Keratinocyte (primary cell): ENCODE measurements at regions not wholly inside any gene's neighbourhood (a gene's known extent, or its start where the extent isn't known, plus 50 kb on each side); places are given as distances from the start of the nearest gene placed in this dataset.
"Not testable (repeated sequence)": the region's sequence is repeated elsewhere in the genome, so short reads cannot be mapped to it uniquely, and the experiment has no call there.

ENCODE experiments used
- DNase-seq: peaks from one replicate; pipeline ENCODE4 v3.0.0-alpha.2; 2011; ENCODE audit warnings: low read depth, missing footprints, low spot score
- FAIRE-seq: peaks from 2 replicates; lab custom pipeline; 2011; peaks lifted over from hg19 to GRCh38; lab: Jason Lieb, UNC
- H2AFZ ChIP-seq: 2 replicates; pipeline ENCODE4 v1.6.0; 2012; ENCODE audit warnings: low read length, control low read depth, inconsistent platforms; ENCODE audit not compliant: control insufficient read depth
- H3K27ac ChIP-seq: 2 replicates; pipeline ENCODE4 v1.5.1; 2011; ENCODE audit warnings: low read length; ENCODE audit not compliant: control insufficient read depth, insufficient read depth
- H3K27me3 ChIP-seq: 3 replicates; pipeline ENCODE4 v1.6.0; 2011; ENCODE audit warnings: low read length; ENCODE audit not compliant: control insufficient read depth, insufficient read depth; ENCODE audit errors: extremely low read depth
- H3K36me3 ChIP-seq, 2 experiments: 2 replicates in 1 of 2; 3 replicates in 1 of 2; pipeline ENCODE4 v1.5.1; 2011; ENCODE audit warnings: low read length in 2 of 2, mild to moderate bottlenecking in 1 of 2; ENCODE audit not compliant: control insufficient read depth in 2 of 2, insufficient read depth in 2 of 2; ENCODE audit errors: extremely low read depth in 1 of 2
- H3K4me1 ChIP-seq: 3 replicates; pipeline ENCODE4 v1.5.1; 2011; ENCODE audit warnings: low read length; ENCODE audit not compliant: control insufficient read depth, insufficient read depth; ENCODE audit errors: extremely low read depth
- H3K4me2 ChIP-seq: 3 replicates; pipeline ENCODE4 v1.6.0; 2011; ENCODE audit warnings: low read depth, low read length; ENCODE audit not compliant: control insufficient read depth, insufficient read depth; ENCODE audit errors: extremely low read depth
- H3K4me3 ChIP-seq, 3 experiments: fragments of 200-600 bp in 1 of 3; sonication (generic) in 1 of 3; 2 replicates in 2 of 3; 3 replicates in 1 of 3; pipeline ENCODE4 v1.5.1; 2011 to 2016; ENCODE audit warnings: low read length in 3 of 3, mild to moderate bottlenecking in 3 of 3, control low read depth in 2 of 3, inconsistent platforms in 1 of 3, low read depth in 1 of 3, mixed read lengths in 1 of 3, mixed run types in 1 of 3, moderate library complexity in 1 of 3; ENCODE audit not compliant: control insufficient read depth in 2 of 3, insufficient read depth in 2 of 3; ENCODE audit errors: extremely low read depth in 1 of 3
- H3K79me2 ChIP-seq: 2 replicates; pipeline ENCODE4 v1.6.0; 2012; ENCODE audit warnings: low read length; ENCODE audit not compliant: control insufficient read depth, insufficient read depth
- H3K9ac ChIP-seq: 3 replicates; pipeline ENCODE4 v1.6.0; 2011; ENCODE audit warnings: low read length; ENCODE audit not compliant: control insufficient read depth, insufficient read depth; ENCODE audit errors: extremely low read depth
- H3K9me1 ChIP-seq: 3 replicates; pipeline ENCODE4 v1.6.0; 2011; ENCODE audit warnings: low read length; ENCODE audit not compliant: control insufficient read depth, insufficient read depth; ENCODE audit errors: extremely low read depth
- H3K9me3 ChIP-seq: 2 replicates; pipeline ENCODE4 v1.5.1; 2012; ENCODE audit warnings: low read depth, low read length; ENCODE audit not compliant: control insufficient read depth
- H4K20me1 ChIP-seq: 3 replicates; pipeline ENCODE4 v1.6.0; 2011; ENCODE audit warnings: low read length; ENCODE audit not compliant: control insufficient read depth, insufficient read depth; ENCODE audit errors: extremely low read depth
- CTCF ChIP-seq, 3 experiments: IDR thresholded peaks in 1 of 3; conservative IDR thresholded peaks in 1 of 3; optimal IDR thresholded peaks in 1 of 3; 2 replicates in 2 of 3; 3 replicates in 1 of 3; pipeline versions ENCODE3 to v1.5.1; 2011; ENCODE audit warnings: low read length in 3 of 3, mild to moderate bottlenecking in 3 of 3, moderate library complexity in 2 of 3, control low read depth in 1 of 3, inconsistent platforms in 1 of 3; ENCODE audit not compliant: insufficient read depth in 2 of 3; ENCODE audit errors: extremely low read depth in 1 of 3
- EZH2 ChIP-seq: IDR thresholded peaks from one replicate; pipeline ENCODE4 v1.6.1; 2012; ENCODE audit warnings: inconsistent platforms, mild to moderate bottlenecking, low read length, moderate library complexity
- dilution Hi-C: fragments of 300-500 bp; cut with MboI; formaldehyde crosslinking; loops from one replicate; pipeline ENCODE4 v1.7.0; 2020; ENCODE audit warnings: low sequenced_read_pairs; ENCODE audit not compliant: extremely low pct_ligation_motif_present

- no peak for FAIRE-seq
- no peak for TF ChIP-seq CTCF (optimal IDR thresholded peaks at IDR 0.05 in 1 of 3, IDR thresholded peaks at IDR 0.05 in 1 of 3, conservative IDR thresholded peaks at IDR 0.05 in 1 of 3; ENCODE audit: extremely low read depth in 1 of 3, insufficient read depth in 2 of 3, low read length in 3 of 3)
- TF ChIP-seq EZH2, result no peak
- Histone ChIP-seq H3K9me3 (no peaks in the 10 kb centered on the region), H3K36me3 (no peaks in the 10 kb centered on the region), H3K4me1 (peaks cover 4% of the 10 kb centered on the region), H2AFZ (no peak overlapping the region), H3K27me3 (no peaks in the 10 kb centered on the region), H3K9ac (no peak overlapping the region), H3K27ac (no peak overlapping the region), H3K4me2 (no peak overlapping the region), H3K4me3 (no peak overlapping the region), H3K79me2 (no peaks in the 10 kb centered on the region), H4K20me1 (no peaks in the 10 kb centered on the region), H3K9me1 (no peaks in the 10 kb centered on the region)
- DNase-seq, result no peak
- dilution Hi-C loops, result loop anchor here (25.0 kb wide), 1 partner anchor 338 kb away; no protein-coding TSS in a partner anchor
These were observed 90.1 kb downstream of the TMCO5A start for GRCh38 chr15:38024293-38025091.

- FAIRE-seq, H3K4me1 ChIP-seq, H3K4me3 ChIP-seq, H3K27ac ChIP-seq, H3K9me1 ChIP-seq, H3K9me3 ChIP-seq, DNase-seq, dilution Hi-C loops, H2AFZ ChIP-seq, H3K36me3 ChIP-seq, H3K27me3 ChIP-seq, H3K9ac ChIP-seq, H3K79me2 ChIP-seq, H4K20me1 ChIP-seq, H3K4me2 ChIP-seq: not testable (repeated sequence)
These were observed 91.2 kb downstream of the TMCO5A start for GRCh38 chr15:38025656-38026055.

- Histone ChIP-seq H3K9me3 (no peaks in the 10 kb centered on the region), H4K20me1 (no peaks in the 10 kb centered on the region), H3K4me1 (peaks cover 4% of the 10 kb centered on the region), H3K36me3 (no peaks in the 10 kb centered on the region), H3K4me3 (no peak overlapping the region), H3K27me3 (no peaks in the 10 kb centered on the region), H2AFZ (no peak overlapping the region), H3K27ac (no peak overlapping the region), H3K9me1 (no peaks in the 10 kb centered on the region), H3K79me2 (no peaks in the 10 kb centered on the region), H3K9ac (no peak overlapping the region), H3K4me2 (no peak overlapping the region)
- DNase-seq (no peak), FAIRE-seq (no peak)
- no peak for TF ChIP-seq EZH2
- TF ChIP-seq CTCF (optimal IDR thresholded peaks at IDR 0.05 in 1 of 3, IDR thresholded peaks at IDR 0.05 in 1 of 3, conservative IDR thresholded peaks at IDR 0.05 in 1 of 3; ENCODE audit: extremely low read depth in 1 of 3, insufficient read depth in 2 of 3, low read length in 3 of 3), result no peak
- dilution Hi-C loops, result no loop called here
These were observed 94.4 kb downstream of the TMCO5A start for GRCh38 chr15:38028869-38029268.
